ENCODE measurements at regions not wholly inside any gene's neighbourhood (a gene's known extent, or its start where the extent isn't known, plus 50 kb on each side); places are given as distances from the start of the nearest gene placed in this dataset.
A peak's percentile ranks its signal among the peaks of the same experiment; 100 is the strongest.

- peak; percentile 82 for DNase-seq (ENCODE audit: low read depth)
- H3K4me3 ChIP-seq (ENCODE audit: low read depth, low read length): no peak overlapping the region
- TF ChIP-seq CTCF (IDR thresholded peaks at IDR 0.05; ENCODE audit: control insufficient read depth, extremely low read depth, insufficient read depth): no peak
Measured at GRCh38 chr2:225781145-225781544, 381.6 kb downstream of the NYAP2 start.

- no peak for TF ChIP-seq CTCF (IDR thresholded peaks at IDR 0.05; ENCODE audit: control insufficient read depth, extremely low read depth, insufficient read depth)
- no peak overlapping the region for H3K4me3 ChIP-seq (ENCODE audit: low read depth, low read length)
- no peak for DNase-seq (ENCODE audit: low read depth)
Measured at GRCh38 chr2:225779829-225780228, 380.3 kb downstream of the NYAP2 start.

- H3K4me3 ChIP-seq (ENCODE audit: low read depth, low read length): no peak overlapping the region
- no peak for TF ChIP-seq CTCF (IDR thresholded peaks at IDR 0.05; ENCODE audit: control insufficient read depth, extremely low read depth, insufficient read depth)
- no peak for DNase-seq (ENCODE audit: low read depth)
Measured at GRCh38 chr2:225773148-225773547, 373.6 kb downstream of the NYAP2 start.

GRCh38 chr2:225771701-225772100 lies 372.2 kb downstream of the NYAP2 start:
- DNase-seq (ENCODE audit: low read depth): no peak
- no peak for TF ChIP-seq CTCF (IDR thresholded peaks at IDR 0.05; ENCODE audit: control insufficient read depth, extremely low read depth, insufficient read depth)
- H3K4me3 ChIP-seq (ENCODE audit: low read depth, low read length): no peak overlapping the region

- DNase-seq (ENCODE audit: low read depth): no peak
- TF ChIP-seq CTCF (IDR thresholded peaks at IDR 0.05; ENCODE audit: control insufficient read depth, extremely low read depth, insufficient read depth): no peak
- no peak overlapping the region for H3K4me3 ChIP-seq (ENCODE audit: low read depth, low read length)
Measured at GRCh38 chr2:225768741-225769140, 369.2 kb downstream of the NYAP2 start.

GRCh38 chr2:225766431-225766830 lies 366.9 kb downstream of the NYAP2 start:
- TF ChIP-seq CTCF (IDR thresholded peaks at IDR 0.05; ENCODE audit: control insufficient read depth, extremely low read depth, insufficient read depth): no peak
- H3K4me3 ChIP-seq (ENCODE audit: low read depth, low read length): no peak overlapping the region
- no peak for DNase-seq (ENCODE audit: low read depth)

- no peak for DNase-seq (ENCODE audit: low read depth)
- no peak for TF ChIP-seq CTCF (IDR thresholded peaks at IDR 0.05; ENCODE audit: control insufficient read depth, extremely low read depth, insufficient read depth)
- no peak overlapping the region for H3K4me3 ChIP-seq (ENCODE audit: low read depth, low read length)
Measured at GRCh38 chr2:225765820-225766219, 366.3 kb downstream of the NYAP2 start.

Data from LNCaP clone FGC (cell line).